B cell (primary cell): ENCODE measurements at regions not wholly inside any gene's neighbourhood (a gene's known extent, or its start where the extent isn't known, plus 50 kb on each side); places are given as distances from the start of the nearest gene placed in this dataset.

Experiments used
- CTCF ChIP-seq: fragments of 200-600 bp; IDR thresholded peaks from one replicate; pipeline ENCODE4 v1.8.0; 2022; ENCODE audit warnings: antibody characterized with exemption, mild to moderate bottlenecking
- EZH2 ChIP-seq: IDR thresholded peaks from 2 replicates; pipeline ENCODE4 v1.6.1; 2012; ENCODE audit warnings: borderline replicate concordance, low read depth, mild to moderate bottlenecking, moderate library complexity, low read length; ENCODE audit not compliant: insufficient read depth, poor library complexity, severe bottlenecking

GRCh38 chr1:181858135-181858534, 203.4 kb downstream of the ZNF648 start:
- TF ChIP-seq CTCF, result no peak
- TF ChIP-seq EZH2, result no peak
